ENCODE measurements at regions not wholly inside any gene's neighbourhood (a gene's known extent, or its start where the extent isn't known, plus 50 kb on each side); places are given as distances from the start of the nearest gene placed in this dataset.

DNA sequence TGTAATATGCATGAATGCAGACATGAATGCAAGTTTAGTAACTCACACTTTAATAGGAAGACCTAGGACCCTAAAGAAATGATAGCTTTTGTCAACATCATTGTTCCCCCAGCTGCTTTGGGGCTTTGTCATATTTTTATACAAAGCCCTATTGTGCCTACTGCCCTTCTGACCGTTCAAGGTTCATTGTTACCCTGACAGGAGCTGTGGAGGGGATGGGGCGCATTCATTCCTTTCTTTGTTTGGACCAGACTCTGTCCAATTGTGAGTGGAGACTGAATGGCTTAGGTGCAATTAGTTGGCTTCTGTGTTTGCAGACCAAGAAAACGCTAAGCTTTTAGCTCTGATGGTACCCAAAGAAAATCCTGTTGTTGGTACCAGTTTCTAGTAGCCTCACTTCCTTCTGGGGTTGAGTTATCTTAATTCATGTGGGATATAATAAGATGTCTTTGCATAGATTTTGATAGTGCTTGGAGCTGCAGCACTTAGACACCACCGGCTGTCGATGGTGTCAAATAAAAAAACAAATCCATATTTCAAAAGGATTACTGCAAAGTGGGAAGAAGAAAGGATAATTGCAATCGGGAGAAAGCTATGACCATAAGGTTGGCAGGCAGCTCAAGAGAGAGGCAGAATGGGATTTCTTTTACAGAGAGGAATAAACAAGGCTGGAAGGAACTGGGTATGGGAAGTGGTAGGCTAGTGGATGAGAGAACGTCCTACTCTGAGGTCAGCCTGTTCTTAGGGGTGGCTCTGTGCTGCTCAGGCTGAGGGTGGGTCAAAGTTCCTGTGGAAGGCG, 133.9 kb upstream of the TMTC4 start:
- Histone ChIP-seq H4K12ac (ENCODE audit: low read depth, low read length) (no peak overlapping the region), H3K4me1 (ENCODE audit: control insufficient read depth in 1 of 2, insufficient read depth in 2 of 2, low read length in 2 of 2) (peaks cover 0 to 2% of the 10 kb centered on the region in 2 experiments), H2AFZ (ENCODE audit: insufficient read depth, low read length, poor library complexity) (no peak overlapping the region), H3K23ac (ENCODE audit: low read length) (no peak overlapping the region), H3K4me2 (ENCODE audit: low read length) (no peak overlapping the region), H3K9me3 (ENCODE audit: insufficient read depth, low read depth, low read length) (no peaks in the 10 kb centered on the region), H3K36me3 (ENCODE audit: control insufficient read depth in 1 of 2, insufficient read depth in 2 of 2, low read length in 2 of 2) (no peaks in the 10 kb centered on the region), H3K18ac (ENCODE audit: low read length) (no peak overlapping the region), H3K4ac (ENCODE audit: low read depth, low read length) (no peak overlapping the region), H3K4me3 (ENCODE audit: low read depth, low read length) (no peak overlapping the region), H2BK120ac (ENCODE audit: insufficient read depth, low read length, poor library complexity) (no peak overlapping the region), H4K8ac (ENCODE audit: low read depth, low read length) (no peak overlapping the region), H2AK5ac (ENCODE audit: low read length) (no peak overlapping the region), H4K91ac (ENCODE audit: low read depth, low read length) (no peak overlapping the region), H3K79me2 (ENCODE audit: control insufficient read depth, insufficient read depth, low read length, poor library complexity) (no peaks in the 10 kb centered on the region), H2BK12ac (ENCODE audit: low read length) (no peak overlapping the region), H3K9ac (ENCODE audit: low read length) (no peak overlapping the region), H3K27ac (ENCODE audit: low read depth, low read length) (no peak overlapping the region), H2BK5ac (ENCODE audit: low read depth, low read length, poor library complexity) (no peak overlapping the region), H3K27me3 (ENCODE audit: insufficient read depth, low read length) (no peaks in the 10 kb centered on the region), H3K79me1 (ENCODE audit: low read length) (no peaks in the 10 kb centered on the region), H3K14ac (ENCODE audit: low read length) (no peak overlapping the region)
- WGBS (ENCODE audit: extremely low coverage, insufficient coverage, insufficient read length), result no CpG with 5 or more reads among the region's 8 CpGs
- no peak for DNase-seq

DNA sequence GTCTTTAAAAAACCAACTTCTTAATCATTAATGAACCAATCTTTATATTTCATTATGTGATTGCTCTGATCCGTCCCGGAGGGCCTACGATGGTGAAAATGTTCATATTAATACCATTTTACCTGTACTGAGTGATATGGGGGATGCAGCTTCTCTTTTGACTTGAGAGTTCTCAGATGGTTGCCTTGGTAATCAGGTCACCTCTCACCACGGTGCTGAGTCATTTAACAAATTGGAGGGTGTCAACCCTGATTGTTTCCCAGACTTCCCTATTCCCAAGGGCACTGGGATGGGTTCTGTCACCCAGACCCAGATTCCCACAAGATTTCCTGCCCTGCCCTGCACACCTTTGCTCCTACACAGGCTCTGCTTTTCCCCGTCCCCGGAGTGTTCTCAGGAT, 128.5 kb upstream of the TMTC4 start:
- no CpG with 5 or more reads among the region's 6 CpGs for WGBS (ENCODE audit: extremely low coverage, insufficient coverage, insufficient read length)
- Histone ChIP-seq H3K36me3 (ENCODE audit: control insufficient read depth in 1 of 2, insufficient read depth in 2 of 2, low read length in 2 of 2) (no peaks in the 10 kb centered on the region), H2BK12ac (ENCODE audit: low read length) (no peak overlapping the region), H2BK120ac (ENCODE audit: insufficient read depth, low read length, poor library complexity) (no peak overlapping the region), H3K4me1 (ENCODE audit: control insufficient read depth in 1 of 2, insufficient read depth in 2 of 2, low read length in 2 of 2) (peaks cover 0 to 10% of the 10 kb centered on the region in 2 experiments), H4K91ac (ENCODE audit: low read depth, low read length) (no peak overlapping the region), H3K79me1 (ENCODE audit: low read length) (peaks cover 3% of the 10 kb centered on the region), H3K9ac (ENCODE audit: low read length) (no peak overlapping the region), H3K4me2 (ENCODE audit: low read length) (no peak overlapping the region), H3K4me3 (ENCODE audit: low read depth, low read length) (no peak overlapping the region), H2AK5ac (ENCODE audit: low read length) (no peak overlapping the region), H3K27ac (ENCODE audit: low read depth, low read length) (no peak overlapping the region), H3K9me3 (ENCODE audit: insufficient read depth, low read depth, low read length) (no peaks in the 10 kb centered on the region), H3K14ac (ENCODE audit: low read length) (no peak overlapping the region), H2AFZ (ENCODE audit: insufficient read depth, low read length, poor library complexity) (no peak overlapping the region), H4K8ac (ENCODE audit: low read depth, low read length) (no peak overlapping the region), H3K27me3 (ENCODE audit: insufficient read depth, low read length) (no peaks in the 10 kb centered on the region), H4K12ac (ENCODE audit: low read depth, low read length) (no peak overlapping the region), H3K18ac (ENCODE audit: low read length) (no peak overlapping the region), H2BK5ac (ENCODE audit: low read depth, low read length, poor library complexity) (no peak overlapping the region), H3K79me2 (ENCODE audit: control insufficient read depth, insufficient read depth, low read length, poor library complexity) (no peaks in the 10 kb centered on the region), H3K4ac (ENCODE audit: low read depth, low read length) (no peak overlapping the region), H3K23ac (ENCODE audit: low read length) (no peak overlapping the region)
- DNase-seq, result no peak

DNA sequence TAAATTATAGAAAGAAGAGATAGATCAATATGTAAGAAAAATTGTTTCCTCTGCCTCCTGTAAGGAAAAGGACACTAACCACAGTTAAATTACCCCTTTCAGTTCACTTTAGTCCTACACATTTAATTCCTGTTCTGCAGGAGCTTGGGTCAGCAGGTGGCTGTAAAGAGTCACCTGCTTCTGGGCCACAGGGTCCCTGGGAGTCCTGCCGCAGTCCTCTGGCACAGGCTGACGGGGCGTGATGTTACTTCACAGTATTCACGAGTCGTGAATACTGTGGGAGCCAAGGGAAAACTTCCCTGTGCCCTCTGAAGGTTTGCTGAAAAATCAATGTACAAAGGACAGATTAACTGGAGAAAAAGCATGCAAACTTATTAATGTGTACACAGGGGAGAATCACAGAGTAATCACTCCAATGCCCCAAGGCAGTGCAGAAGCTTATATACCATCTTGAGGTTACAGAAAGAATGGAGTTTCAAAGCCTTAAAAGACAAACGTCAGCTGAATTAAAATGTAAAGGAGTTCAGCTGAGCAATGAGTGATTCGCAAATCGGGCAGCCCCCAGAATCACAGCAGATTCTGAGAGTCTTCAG, 125.8 kb upstream of the TMTC4 start:
- Histone ChIP-seq H2AK5ac (ENCODE audit: low read length) (no peak overlapping the region), H3K9me3 (ENCODE audit: insufficient read depth, low read depth, low read length) (peaks cover 2% of the 10 kb centered on the region), H3K27me3 (ENCODE audit: insufficient read depth, low read length) (no peaks in the 10 kb centered on the region), H3K9ac (ENCODE audit: low read length) (no peak overlapping the region), H3K79me2 (ENCODE audit: control insufficient read depth, insufficient read depth, low read length, poor library complexity) (no peaks in the 10 kb centered on the region), H3K23ac (ENCODE audit: low read length) (no peak overlapping the region), H3K4me1 (ENCODE audit: control insufficient read depth in 1 of 2, insufficient read depth in 2 of 2, low read length in 2 of 2) (peaks cover 7 to 18% of the 10 kb centered on the region in 2 experiments), H3K4me3 (ENCODE audit: low read depth, low read length) (no peak overlapping the region), H2BK120ac (ENCODE audit: insufficient read depth, low read length, poor library complexity) (no peak overlapping the region), H2AFZ (ENCODE audit: insufficient read depth, low read length, poor library complexity) (no peak overlapping the region), H3K79me1 (ENCODE audit: low read length) (peaks cover 7% of the 10 kb centered on the region), H4K12ac (ENCODE audit: low read depth, low read length) (no peak overlapping the region), H4K8ac (ENCODE audit: low read depth, low read length) (no peak overlapping the region), H4K91ac (ENCODE audit: low read depth, low read length) (no peak overlapping the region), H3K4ac (ENCODE audit: low read depth, low read length) (no peak overlapping the region), H3K18ac (ENCODE audit: low read length) (no peak overlapping the region), H3K14ac (ENCODE audit: low read length) (no peak overlapping the region), H2BK5ac (ENCODE audit: low read depth, low read length, poor library complexity) (no peak overlapping the region), H3K4me2 (ENCODE audit: low read length) (no peak overlapping the region), H2BK12ac (ENCODE audit: low read length) (no peak overlapping the region), H3K27ac (ENCODE audit: low read depth, low read length) (no peak overlapping the region), H3K36me3 (ENCODE audit: control insufficient read depth in 1 of 2, insufficient read depth in 2 of 2, low read length in 2 of 2) (no peaks in the 10 kb centered on the region)
- WGBS (ENCODE audit: extremely low coverage, insufficient coverage, insufficient read length), result no CpG with 5 or more reads among the region's 8 CpGs
- DNase-seq, result no peak

DNA sequence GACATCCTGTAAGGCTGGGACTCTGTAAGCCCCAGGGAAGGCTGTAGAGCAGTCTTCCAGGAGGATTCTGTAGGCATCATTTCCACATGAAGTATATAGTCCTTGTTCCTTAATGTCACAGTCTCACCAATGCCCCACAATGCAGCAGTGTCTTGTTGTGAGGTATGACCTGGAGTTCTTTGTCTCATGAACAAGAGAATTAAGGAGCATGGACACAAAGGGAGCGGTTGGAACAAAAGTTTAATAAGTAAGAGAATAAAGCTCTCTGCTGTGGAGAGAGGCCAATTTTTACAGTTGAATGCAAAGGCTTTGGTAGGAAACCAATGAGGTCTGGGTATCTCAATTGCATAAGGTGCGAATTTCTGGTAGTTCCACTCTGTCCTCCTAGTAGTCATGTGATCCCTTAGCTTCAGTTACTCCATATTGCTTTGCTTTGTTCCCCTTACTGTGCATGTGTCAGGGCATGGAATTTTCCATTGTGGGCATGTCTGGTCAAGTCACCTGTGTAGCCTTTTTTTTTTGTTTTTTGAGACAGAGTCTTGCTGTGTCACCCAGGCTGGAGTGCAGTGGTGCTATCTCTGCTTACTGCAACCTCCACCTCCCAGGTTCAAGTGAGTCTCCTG, 124.3 kb upstream of the TMTC4 start:
- peak overlapping the region; percentile 7 for H2BK120ac ChIP-seq (ENCODE audit: insufficient read depth, low read length, poor library complexity)
- no peaks in the 10 kb centered on the region for H3K79me2 ChIP-seq (ENCODE audit: control insufficient read depth, insufficient read depth, low read length, poor library complexity)
- peak overlapping the region; percentile 29 for H2AK5ac ChIP-seq (ENCODE audit: low read length)
- H4K91ac ChIP-seq (ENCODE audit: low read depth, low read length), result peak overlapping the region; percentile 59
- WGBS (ENCODE audit: extremely low coverage, insufficient coverage, insufficient read length), result no CpG with 5 or more reads among the region's 2 CpGs
- H2BK5ac ChIP-seq (ENCODE audit: low read depth, low read length, poor library complexity), result no peak overlapping the region
- H2AFZ ChIP-seq (ENCODE audit: insufficient read depth, low read length, poor library complexity), result no peak overlapping the region
- no peak overlapping the region for H3K4me2 ChIP-seq (ENCODE audit: low read length)
- H3K4me1 ChIP-seq (ENCODE audit: control insufficient read depth in 1 of 2, insufficient read depth in 2 of 2, low read length in 2 of 2), result peaks cover 7 to 18% of the 10 kb centered on the region in 2 experiments
- H3K4me3 ChIP-seq (ENCODE audit: low read depth, low read length), result no peak overlapping the region
- H3K9ac ChIP-seq (ENCODE audit: low read length), result no peak overlapping the region
- DNase-seq, result no peak
- H3K4ac ChIP-seq (ENCODE audit: low read depth, low read length), result no peak overlapping the region
- no peaks in the 10 kb centered on the region for H3K27me3 ChIP-seq (ENCODE audit: insufficient read depth, low read length)
- no peak overlapping the region for H3K14ac ChIP-seq (ENCODE audit: low read length)
- H3K23ac ChIP-seq (ENCODE audit: low read length), result no peak overlapping the region
- H3K18ac ChIP-seq (ENCODE audit: low read length), result no peak overlapping the region
- H4K8ac ChIP-seq (ENCODE audit: low read depth, low read length), result no peak overlapping the region
- no peak overlapping the region for H3K27ac ChIP-seq (ENCODE audit: low read depth, low read length)
- no peak overlapping the region for H4K12ac ChIP-seq (ENCODE audit: low read depth, low read length)
- peaks cover 0 to 2% of the 10 kb centered on the region in 2 experiments for H3K36me3 ChIP-seq (ENCODE audit: control insufficient read depth in 1 of 2, insufficient read depth in 2 of 2, low read length in 2 of 2)
- peaks cover 7% of the 10 kb centered on the region for H3K79me1 ChIP-seq (ENCODE audit: low read length)
- peaks cover 2% of the 10 kb centered on the region for H3K9me3 ChIP-seq (ENCODE audit: insufficient read depth, low read depth, low read length)
- H2BK12ac ChIP-seq (ENCODE audit: low read length), result peak overlapping the region; percentile 69

Data from trophoblast cell (in vitro differentiated cells and primary cell).